ENCODE measurements at regions not wholly inside any gene's neighbourhood (a gene's known extent, or its start where the extent isn't known, plus 50 kb on each side); places are given as distances from the start of the nearest gene placed in this dataset.

GRCh38 chr2:16477648-16478047 is 188.0 kb downstream of the CYRIA start:
- ChIA-PET POLR2A (no interaction called here), CTCF (no interaction called here)
- no peak for TF ChIP-seq ARNT (IDR thresholded peaks at IDR 0.05)
- no peak for TF ChIP-seq TARDBP (IDR thresholded peaks at IDR 0.05)
- TF ChIP-seq, protein P1, sequence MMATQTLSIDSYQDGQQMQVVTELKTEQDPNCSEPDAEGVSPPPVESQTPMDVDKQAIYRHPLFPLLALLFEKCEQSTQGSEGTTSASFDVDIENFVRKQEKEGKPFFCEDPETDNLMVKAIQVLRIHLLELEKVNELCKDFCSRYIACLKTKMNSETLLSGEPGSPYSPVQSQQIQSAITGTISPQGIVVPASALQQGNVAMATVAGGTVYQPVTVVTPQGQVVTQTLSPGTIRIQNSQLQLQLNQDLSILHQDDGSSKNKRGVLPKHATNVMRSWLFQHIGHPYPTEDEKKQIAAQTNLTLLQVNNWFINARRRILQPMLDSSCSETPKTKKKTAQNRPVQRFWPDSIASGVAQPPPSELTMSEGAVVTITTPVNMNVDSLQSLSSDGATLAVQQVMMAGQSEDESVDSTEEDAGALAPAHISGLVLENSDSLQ (IDR thresholded peaks at IDR 0.05): no peak
- no peak for TF ChIP-seq SUZ12 (IDR thresholded peaks at IDR 0.05)
- TF ChIP-seq ZNF384 (IDR thresholded peaks at IDR 0.05): no peak
- no peak for DNase-seq (ENCODE audit: extremely low spot score)

- TF ChIP-seq TARDBP (IDR thresholded peaks at IDR 0.05) (no peak), FOXK2 (IDR thresholded peaks at IDR 0.05) (no peak), ARNT (IDR thresholded peaks at IDR 0.05) (no peak), CTBP1 (IDR thresholded peaks at IDR 0.05; ENCODE audit: borderline replicate concordance) (no peak), ELF4 (IDR thresholded peaks at IDR 0.05) (no peak), LEF1 (IDR thresholded peaks at IDR 0.05; ENCODE audit: borderline replicate concordance) (no peak), SP1 (IDR thresholded peaks at IDR 0.05) (no peak), FOXA1 (IDR thresholded peaks at IDR 0.05) (no peak), FOXM1 (IDR thresholded peaks at IDR 0.05; ENCODE audit: borderline replicate concordance) (no peak), ZNF384 (IDR thresholded peaks at IDR 0.05) (no peak), NFRKB (IDR thresholded peaks at IDR 0.05) (no peak)
- TF ChIP-seq, protein P1 (IDR thresholded peaks at IDR 0.05): no peak
- no peak for DNase-seq (ENCODE audit: extremely low spot score)
- POLR2A ChIA-PET: no interaction called here
- CTCF ChIA-PET: no interaction called here
Measured at GRCh38 chr2:16476866-16477265, 188.8 kb downstream of the CYRIA start.

DNA sequence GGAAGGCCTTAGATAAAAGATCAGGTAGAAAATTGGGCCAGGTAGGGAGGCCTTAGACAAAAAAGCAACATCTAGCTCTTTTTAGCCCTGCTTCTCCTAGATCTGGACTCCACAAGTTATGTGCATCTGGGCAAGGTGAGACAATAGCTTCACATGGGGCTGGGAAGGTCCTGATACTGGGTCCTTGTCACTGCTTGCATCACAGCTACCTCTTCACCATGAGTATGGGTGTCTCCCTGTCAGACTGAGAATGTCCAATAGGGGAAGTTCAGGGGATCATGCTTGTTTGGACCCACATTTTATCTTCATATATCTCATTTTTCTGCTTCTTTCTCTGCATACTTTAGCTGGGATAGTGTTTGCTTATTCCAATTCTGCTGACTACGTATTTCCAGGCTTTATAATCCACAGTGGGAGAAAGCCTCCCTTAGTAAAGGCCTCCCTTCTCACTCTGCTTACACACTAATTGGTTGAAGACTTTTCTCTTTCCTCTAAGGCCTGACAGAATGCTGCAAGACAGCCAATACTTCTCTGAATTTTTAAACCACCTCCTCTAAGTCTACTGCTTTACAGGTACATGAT is 189.6 kb downstream of the CYRIA start:
- ChIA-PET CTCF (no interaction called here), POLR2A (no interaction called here)
- DNase-seq (ENCODE audit: extremely low spot score): no peak
- no peak for TF ChIP-seq ARNT (IDR thresholded peaks at IDR 0.05)
- no peak for TF ChIP-seq SUZ12 (IDR thresholded peaks at IDR 0.05)
- no peak for TF ChIP-seq NFRKB (IDR thresholded peaks at IDR 0.05)
- TF ChIP-seq SP1 (IDR thresholded peaks at IDR 0.05): no peak
- TF ChIP-seq FOXM1 (IDR thresholded peaks at IDR 0.05; ENCODE audit: borderline replicate concordance): no peak
- no peak for TF ChIP-seq ZNF384 (IDR thresholded peaks at IDR 0.05)
- no peak for TF ChIP-seq LEF1 (IDR thresholded peaks at IDR 0.05; ENCODE audit: borderline replicate concordance)
- TF ChIP-seq TARDBP (IDR thresholded peaks at IDR 0.05): no peak
- TF ChIP-seq, protein P1 (IDR thresholded peaks at IDR 0.05): no peak
- TF ChIP-seq HDGF (IDR thresholded peaks at IDR 0.05; ENCODE audit: borderline replicate concordance): no peak
- TF ChIP-seq BHLHE40 (IDR thresholded peaks at IDR 0.05; ENCODE audit: borderline replicate concordance): no peak
- no peak for TF ChIP-seq FOXA1 (IDR thresholded peaks at IDR 0.05)
- TF ChIP-seq L3MBTL2 (conservative IDR thresholded peaks at IDR 0.05): no peak
- no peak for TF ChIP-seq ELF4 (IDR thresholded peaks at IDR 0.05)
- TF ChIP-seq FOXK2 (IDR thresholded peaks at IDR 0.05): no peak
- no peak for TF ChIP-seq CTBP1 (IDR thresholded peaks at IDR 0.05; ENCODE audit: borderline replicate concordance)

GRCh38 chr2:16475586-16475985 is 190.0 kb downstream of the CYRIA start:
- ChIA-PET POLR2A (no interaction called here), CTCF (no interaction called here)
- no peak for DNase-seq (ENCODE audit: extremely low spot score)
- TF ChIP-seq TARDBP (IDR thresholded peaks at IDR 0.05) (no peak), FOXA1 (IDR thresholded peaks at IDR 0.05) (no peak), BHLHE40 (IDR thresholded peaks at IDR 0.05; ENCODE audit: borderline replicate concordance) (no peak), LEF1 (IDR thresholded peaks at IDR 0.05; ENCODE audit: borderline replicate concordance) (no peak), HDGF (IDR thresholded peaks at IDR 0.05; ENCODE audit: borderline replicate concordance) (no peak), FOXM1 (IDR thresholded peaks at IDR 0.05; ENCODE audit: borderline replicate concordance) (no peak), FOXK2 (IDR thresholded peaks at IDR 0.05) (no peak), L3MBTL2 (conservative IDR thresholded peaks at IDR 0.05) (no peak), SUZ12 (IDR thresholded peaks at IDR 0.05) (no peak), CTBP1 (IDR thresholded peaks at IDR 0.05; ENCODE audit: borderline replicate concordance) (no peak), ELF4 (IDR thresholded peaks at IDR 0.05) (no peak)
- TF ChIP-seq, protein P1 (IDR thresholded peaks at IDR 0.05): no peak

GRCh38 chr2:16473575-16473974 is 192.1 kb downstream of the CYRIA start:
- TF ChIP-seq BHLHE40 (IDR thresholded peaks at IDR 0.05; ENCODE audit: borderline replicate concordance) (no peak), TARDBP (IDR thresholded peaks at IDR 0.05) (no peak), SP1 (IDR thresholded peaks at IDR 0.05) (no peak), HDGF (IDR thresholded peaks at IDR 0.05; ENCODE audit: borderline replicate concordance) (no peak), L3MBTL2 (conservative IDR thresholded peaks at IDR 0.05) (no peak), CTBP1 (IDR thresholded peaks at IDR 0.05; ENCODE audit: borderline replicate concordance) (no peak), SUZ12 (IDR thresholded peaks at IDR 0.05) (no peak), NFRKB (IDR thresholded peaks at IDR 0.05) (no peak), LEF1 (IDR thresholded peaks at IDR 0.05; ENCODE audit: borderline replicate concordance) (no peak), FOXA1 (IDR thresholded peaks at IDR 0.05) (no peak), FOXM1 (IDR thresholded peaks at IDR 0.05; ENCODE audit: borderline replicate concordance) (no peak), FOXK2 (IDR thresholded peaks at IDR 0.05) (no peak), ELF4 (IDR thresholded peaks at IDR 0.05) (no peak), ARNT (IDR thresholded peaks at IDR 0.05) (no peak)
- TF ChIP-seq, protein P1 (IDR thresholded peaks at IDR 0.05): no peak
- ChIA-PET CTCF (no interaction called here), POLR2A (no interaction called here)
- DNase-seq (ENCODE audit: extremely low spot score): no peak
